ENCODE measurements at regions not wholly inside any gene's neighbourhood (a gene's known extent, or its start where the extent isn't known, plus 50 kb on each side); places are given as distances from the start of the nearest gene placed in this dataset.

DNA sequence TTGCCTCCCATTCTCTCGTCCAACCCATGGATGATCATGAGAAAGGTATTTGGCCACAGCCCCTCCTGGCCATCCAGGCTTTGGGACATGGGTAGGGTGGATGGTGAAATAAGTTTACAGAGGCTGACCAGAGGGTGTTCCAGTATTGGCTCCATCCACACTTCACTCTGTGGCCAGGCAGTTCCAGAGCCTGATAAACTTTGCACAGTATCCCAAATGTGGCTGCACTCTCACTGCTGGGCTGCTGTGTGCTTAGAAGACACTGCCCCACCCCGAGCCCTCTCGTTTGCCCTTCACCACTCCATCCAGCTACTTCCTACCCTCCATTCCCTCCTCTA lies 72.0 kb upstream of the ZMIZ1 start:
- H3K27ac ChIP-seq (ENCODE audit: low read depth, low read length): no peak overlapping the region
- no peaks in the 10 kb centered on the region for H3K36me3 ChIP-seq (ENCODE audit: insufficient read depth, low read length)
- no peaks in the 10 kb centered on the region for H3K9me3 ChIP-seq (ENCODE audit: insufficient read depth, low read depth, low read length)
- 87% methylated on average over 3 of the region's 3 CpGs for WGBS
- H3K9ac ChIP-seq (ENCODE audit: low read depth, low read length): no peak overlapping the region
- H3K27me3 ChIP-seq (ENCODE audit: insufficient read depth, low read length): no peaks in the 10 kb centered on the region
- peaks cover 8% of the 10 kb centered on the region; the same call in 1 of the 2 replicates for H3K4me1 ChIP-seq (ENCODE audit: insufficient read depth, low read length)
- no peak overlapping the region for H3K4me3 ChIP-seq (ENCODE audit: low read length)

DNA sequence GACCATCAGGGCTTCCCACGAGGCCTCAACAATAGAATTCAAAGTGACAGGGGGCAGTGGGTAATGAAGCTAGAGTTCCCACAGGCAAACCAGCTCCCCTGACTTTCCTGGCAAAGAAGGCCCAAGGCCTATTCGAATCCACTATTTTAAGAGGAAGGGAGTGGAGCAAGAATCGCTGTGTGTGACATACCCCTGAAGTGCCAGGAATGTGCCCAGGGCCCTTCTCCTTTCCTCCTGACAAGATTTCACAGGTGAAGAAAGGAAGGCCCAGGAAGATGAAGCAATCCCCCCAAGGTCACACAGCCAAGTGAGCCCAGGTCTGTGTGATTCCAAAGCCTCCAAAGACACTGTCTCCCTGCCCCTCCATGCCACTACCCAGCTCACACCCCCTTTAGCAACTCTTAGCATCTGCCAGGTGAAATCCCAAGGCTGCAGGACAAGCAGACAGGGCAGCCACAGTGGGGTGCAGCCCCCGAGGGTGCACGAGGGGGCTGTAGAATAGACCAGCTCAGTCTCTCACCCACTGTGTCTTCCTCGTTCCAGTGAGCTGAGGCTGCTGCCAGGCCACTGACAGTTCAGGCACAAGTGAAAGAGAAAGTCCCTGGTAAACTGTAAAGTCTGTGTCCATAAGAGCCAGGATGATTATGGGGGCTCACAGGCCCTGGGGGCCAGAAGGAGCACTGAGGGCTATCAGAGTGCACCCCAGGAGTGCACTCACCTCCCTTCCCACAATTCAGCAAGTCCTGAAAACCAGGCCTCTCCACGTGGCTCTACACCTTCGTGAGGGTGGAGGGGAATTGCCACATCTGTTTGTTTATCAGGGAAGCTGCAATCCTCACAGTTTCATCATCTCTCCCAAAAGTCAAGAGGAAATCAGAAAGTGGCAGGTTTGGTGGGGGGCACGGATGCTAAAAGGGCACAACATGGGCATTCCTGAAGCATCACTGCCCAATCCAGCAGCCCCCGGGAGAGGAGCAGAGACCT lies 70.8 kb upstream of the ZMIZ1 start:
- Histone ChIP-seq H3K36me3 (ENCODE audit: insufficient read depth, low read length) (no peaks in the 10 kb centered on the region), H3K4me1 (ENCODE audit: insufficient read depth, low read length) (no peaks in the 10 kb centered on the region), H3K4me3 (ENCODE audit: low read length) (no peak overlapping the region), H3K9me3 (ENCODE audit: insufficient read depth, low read depth, low read length) (no peaks in the 10 kb centered on the region), H3K27me3 (ENCODE audit: insufficient read depth, low read length) (no peaks in the 10 kb centered on the region), H3K9ac (ENCODE audit: low read depth, low read length) (no peak overlapping the region; the same call in 1 of the 2 replicates), H3K27ac (ENCODE audit: low read depth, low read length) (no peak overlapping the region)
- WGBS: 85% methylated on average over 10 of the region's 10 CpGs

DNA sequence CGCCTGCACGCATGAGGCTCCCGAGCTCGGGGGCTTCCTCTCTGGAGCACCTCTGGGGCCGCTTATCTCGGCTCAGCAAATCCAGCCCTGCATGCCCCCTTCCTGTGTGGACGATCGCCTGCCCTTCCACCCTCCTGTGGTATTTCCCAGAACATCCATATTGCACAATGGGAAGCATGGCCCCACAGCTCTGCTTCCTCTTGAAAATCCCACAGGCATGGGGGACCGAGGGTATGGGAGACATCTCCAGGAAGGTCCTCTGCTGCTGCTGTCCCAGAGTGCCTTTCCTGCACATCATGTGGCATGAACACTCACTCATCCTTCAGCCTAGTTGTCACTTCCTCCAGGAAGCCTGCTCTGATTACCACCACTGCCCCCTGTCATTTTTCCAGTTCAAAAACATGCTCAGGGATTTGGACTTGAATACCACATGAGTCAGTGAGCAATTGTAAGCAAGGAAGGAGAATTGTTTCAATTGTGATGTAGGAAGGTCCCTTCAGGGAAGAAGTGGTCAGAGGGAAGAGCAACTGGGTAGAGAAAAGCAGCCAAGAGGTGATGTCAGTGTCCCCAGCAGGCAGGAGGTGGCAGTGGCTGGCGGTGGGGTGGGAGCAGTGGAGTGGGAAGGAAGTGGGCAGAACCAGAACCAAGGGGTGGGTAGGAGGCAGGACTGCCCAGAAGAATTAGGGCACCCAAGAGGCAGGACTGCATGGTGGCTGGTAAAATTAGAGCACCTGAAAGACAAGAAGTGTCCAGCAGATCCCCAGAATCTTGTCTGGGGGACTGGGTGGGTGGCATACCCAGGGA lies 67.5 kb upstream of the ZMIZ1 start:
- 88% methylated on average over 10 of the region's 10 CpGs for WGBS
- no peak overlapping the region for H3K27ac ChIP-seq (ENCODE audit: low read depth, low read length)
- H3K36me3 ChIP-seq (ENCODE audit: insufficient read depth, low read length): no peaks in the 10 kb centered on the region
- no peak overlapping the region for H3K9ac ChIP-seq (ENCODE audit: low read depth, low read length)
- H3K9me3 ChIP-seq (ENCODE audit: insufficient read depth, low read depth, low read length): no peaks in the 10 kb centered on the region
- H3K27me3 ChIP-seq (ENCODE audit: insufficient read depth, low read length): no peaks in the 10 kb centered on the region
- no peaks in the 10 kb centered on the region for H3K4me1 ChIP-seq (ENCODE audit: insufficient read depth, low read length)
- H3K4me3 ChIP-seq (ENCODE audit: low read length): no peak overlapping the region

DNA sequence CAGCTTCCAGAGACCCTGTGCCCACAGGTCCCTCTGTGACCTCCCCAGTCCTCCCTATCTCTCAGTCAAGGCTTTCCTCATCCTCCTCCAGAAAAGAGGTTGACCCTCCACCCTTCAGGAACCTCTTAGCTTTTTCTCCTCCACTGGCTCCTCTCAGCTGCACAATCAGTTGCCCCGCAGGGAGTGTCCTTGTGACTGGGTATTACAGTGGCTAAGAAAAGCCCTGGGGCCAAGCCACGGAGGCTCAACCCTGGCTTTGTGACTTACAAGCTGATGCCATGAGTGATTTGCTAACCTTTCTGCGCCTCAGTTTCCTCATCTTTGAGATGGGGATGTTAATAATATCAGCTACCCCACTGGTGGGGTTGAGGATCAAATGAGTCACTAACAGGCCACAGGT lies 66.4 kb upstream of the ZMIZ1 start:
- 72% methylated on average over 3 of the region's 3 CpGs for WGBS
- Histone ChIP-seq H3K27me3 (ENCODE audit: insufficient read depth, low read length) (no peaks in the 10 kb centered on the region), H3K4me3 (ENCODE audit: low read length) (no peak overlapping the region), H3K9ac (ENCODE audit: low read depth, low read length) (no peak overlapping the region), H3K4me1 (ENCODE audit: insufficient read depth, low read length) (no peaks in the 10 kb centered on the region), H3K9me3 (ENCODE audit: insufficient read depth, low read depth, low read length) (no peaks in the 10 kb centered on the region), H3K36me3 (ENCODE audit: insufficient read depth, low read length) (no peaks in the 10 kb centered on the region), H3K27ac (ENCODE audit: low read depth, low read length) (no peak overlapping the region)

DNA sequence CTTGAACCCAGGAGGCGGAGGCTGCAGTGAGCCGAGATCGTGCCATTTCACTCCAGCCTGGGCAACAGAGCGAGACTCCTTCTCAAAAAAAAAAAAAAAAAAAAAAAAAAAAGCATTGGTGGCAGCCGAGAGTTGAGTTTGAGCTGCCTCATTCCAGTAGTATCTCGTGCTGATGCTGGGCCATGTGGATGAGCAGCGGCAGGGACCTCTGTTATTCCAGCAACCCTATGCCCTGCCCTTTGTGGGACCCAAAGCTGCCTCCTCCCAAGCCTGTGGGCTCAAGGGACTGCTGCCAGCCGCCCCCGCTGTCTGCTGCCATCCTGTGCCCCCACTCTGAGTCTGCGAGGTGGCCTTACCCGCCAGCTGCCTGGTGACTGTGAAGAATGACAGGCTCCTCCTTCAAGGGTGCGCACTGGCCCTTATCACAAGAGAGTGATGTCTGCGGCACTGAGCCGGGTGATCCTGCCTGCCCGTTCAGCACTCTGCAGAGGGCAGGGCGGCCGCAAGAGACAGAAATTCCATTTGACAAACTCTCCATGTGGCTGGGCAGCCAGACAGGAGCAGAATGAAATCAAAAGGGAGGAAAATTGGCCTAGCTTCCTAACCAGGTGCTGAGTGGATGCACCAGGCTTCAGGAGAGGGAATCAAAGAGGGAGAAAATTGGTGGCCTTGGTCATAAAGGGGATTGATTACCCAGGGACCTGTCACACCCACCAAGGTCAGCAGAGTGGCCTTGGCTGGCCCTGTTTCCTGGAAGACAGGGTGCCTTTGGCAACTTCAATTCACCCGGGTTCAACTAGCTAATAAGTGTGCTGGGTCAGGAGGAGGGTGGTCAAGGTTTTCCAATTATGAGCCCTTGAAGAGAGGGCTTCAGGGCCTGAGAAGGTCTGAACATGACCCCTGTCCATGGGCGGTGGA lies 65.3 kb upstream of the ZMIZ1 start:
- no peaks in the 10 kb centered on the region for H3K9me3 ChIP-seq (ENCODE audit: insufficient read depth, low read depth, low read length)
- no peak overlapping the region for H3K27ac ChIP-seq (ENCODE audit: low read depth, low read length)
- no peaks in the 10 kb centered on the region for H3K27me3 ChIP-seq (ENCODE audit: insufficient read depth, low read length)
- no peaks in the 10 kb centered on the region for H3K36me3 ChIP-seq (ENCODE audit: insufficient read depth, low read length)
- H3K4me1 ChIP-seq (ENCODE audit: insufficient read depth, low read length): no peaks in the 10 kb centered on the region
- H3K9ac ChIP-seq (ENCODE audit: low read depth, low read length): no peak overlapping the region
- H3K4me3 ChIP-seq (ENCODE audit: low read length): no peak overlapping the region
- WGBS: 91% methylated on average over 19 of the region's 19 CpGs

DNA sequence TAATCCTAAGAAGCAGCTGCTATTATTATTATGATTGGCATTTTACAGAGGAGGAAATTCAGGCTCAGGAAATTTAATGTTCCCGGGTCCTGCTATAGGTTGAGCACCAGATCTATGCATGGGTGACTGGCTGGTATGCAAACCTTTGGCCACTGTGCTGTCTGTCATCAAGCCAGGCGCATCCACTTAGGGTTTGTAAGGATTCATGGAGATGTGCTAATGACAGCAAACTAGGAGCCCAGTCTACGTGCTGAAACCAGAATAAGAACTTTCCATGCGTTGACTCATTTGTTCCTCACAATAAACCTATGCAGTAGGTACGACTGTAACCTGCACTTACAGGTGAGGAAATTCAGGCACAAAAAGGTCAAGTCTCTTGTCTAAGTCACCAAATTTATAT lies 64.5 kb upstream of the ZMIZ1 start:
- Histone ChIP-seq H3K27me3 (ENCODE audit: insufficient read depth, low read length) (no peaks in the 10 kb centered on the region), H3K36me3 (ENCODE audit: insufficient read depth, low read length) (no peaks in the 10 kb centered on the region), H3K9ac (ENCODE audit: low read depth, low read length) (no peak overlapping the region), H3K4me1 (ENCODE audit: insufficient read depth, low read length) (no peaks in the 10 kb centered on the region), H3K27ac (ENCODE audit: low read depth, low read length) (no peak overlapping the region), H3K9me3 (ENCODE audit: insufficient read depth, low read depth, low read length) (no peaks in the 10 kb centered on the region), H3K4me3 (ENCODE audit: low read length) (no peak overlapping the region)
- 91% methylated on average over 5 of the region's 5 CpGs for WGBS

DNA sequence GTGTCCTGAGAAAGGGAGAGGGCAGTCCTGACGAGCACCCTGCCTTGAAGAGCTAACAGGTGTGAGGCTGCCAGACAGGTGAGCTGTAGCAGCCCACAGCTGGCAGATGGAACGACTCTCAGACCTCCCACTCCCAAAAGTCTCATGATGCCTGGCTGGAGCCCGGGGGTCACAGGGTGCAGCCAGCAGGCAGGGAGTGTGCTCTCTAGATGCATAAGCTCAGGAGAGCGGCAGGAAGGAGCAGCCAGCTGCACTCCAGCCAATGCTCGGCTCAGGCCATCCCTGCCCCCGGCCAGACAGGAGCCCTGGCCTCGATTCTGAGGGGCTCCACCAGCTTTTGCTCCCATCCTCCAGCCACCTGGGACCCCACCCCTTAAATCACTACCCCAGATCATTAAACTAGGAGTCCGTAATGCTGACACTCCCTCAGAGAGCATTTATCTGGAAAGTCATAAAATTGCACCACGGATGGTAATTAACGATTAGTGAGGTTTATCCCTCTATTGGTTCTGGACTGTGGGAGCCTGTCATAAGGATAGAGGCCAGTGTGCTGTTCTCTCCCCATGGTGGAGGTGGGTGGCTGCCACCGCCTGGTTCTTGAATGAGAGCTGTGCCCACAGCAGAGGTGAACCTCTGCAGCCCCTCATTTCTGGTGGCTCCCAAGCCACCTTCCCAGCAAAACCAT lies 63.5 kb upstream of the ZMIZ1 start:
- Histone ChIP-seq H3K9ac (ENCODE audit: low read depth, low read length) (no peak overlapping the region), H3K27ac (ENCODE audit: low read depth, low read length) (no peak overlapping the region), H3K4me1 (ENCODE audit: insufficient read depth, low read length) (no peaks in the 10 kb centered on the region), H3K36me3 (ENCODE audit: insufficient read depth, low read length) (no peaks in the 10 kb centered on the region), H3K4me3 (ENCODE audit: low read length) (no peak overlapping the region), H3K9me3 (ENCODE audit: insufficient read depth, low read depth, low read length) (no peaks in the 10 kb centered on the region), H3K27me3 (ENCODE audit: insufficient read depth, low read length) (no peaks in the 10 kb centered on the region)
- 85% methylated on average over 11 of the region's 11 CpGs for WGBS

DNA sequence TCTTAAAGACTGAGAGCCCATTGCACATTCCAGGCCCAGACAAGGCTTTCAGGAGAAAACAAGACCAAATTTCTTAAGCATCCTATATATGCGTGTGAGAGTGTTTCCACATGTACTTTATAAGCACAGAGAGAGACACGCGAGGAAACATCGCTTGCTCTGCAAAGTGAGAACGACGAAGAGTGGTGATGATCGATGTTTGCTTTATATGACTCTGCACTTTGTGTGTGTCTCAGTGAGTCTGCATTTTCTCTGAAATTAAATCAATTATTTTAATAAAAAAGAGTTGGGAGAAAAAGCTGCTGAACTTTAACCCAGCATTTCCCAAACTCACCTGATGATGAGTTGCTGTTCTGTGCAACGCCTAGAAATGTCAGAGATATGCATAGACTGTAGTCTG lies 61.7 kb upstream of the ZMIZ1 start:
- no peaks in the 10 kb centered on the region for H3K36me3 ChIP-seq (ENCODE audit: insufficient read depth, low read length)

DNA sequence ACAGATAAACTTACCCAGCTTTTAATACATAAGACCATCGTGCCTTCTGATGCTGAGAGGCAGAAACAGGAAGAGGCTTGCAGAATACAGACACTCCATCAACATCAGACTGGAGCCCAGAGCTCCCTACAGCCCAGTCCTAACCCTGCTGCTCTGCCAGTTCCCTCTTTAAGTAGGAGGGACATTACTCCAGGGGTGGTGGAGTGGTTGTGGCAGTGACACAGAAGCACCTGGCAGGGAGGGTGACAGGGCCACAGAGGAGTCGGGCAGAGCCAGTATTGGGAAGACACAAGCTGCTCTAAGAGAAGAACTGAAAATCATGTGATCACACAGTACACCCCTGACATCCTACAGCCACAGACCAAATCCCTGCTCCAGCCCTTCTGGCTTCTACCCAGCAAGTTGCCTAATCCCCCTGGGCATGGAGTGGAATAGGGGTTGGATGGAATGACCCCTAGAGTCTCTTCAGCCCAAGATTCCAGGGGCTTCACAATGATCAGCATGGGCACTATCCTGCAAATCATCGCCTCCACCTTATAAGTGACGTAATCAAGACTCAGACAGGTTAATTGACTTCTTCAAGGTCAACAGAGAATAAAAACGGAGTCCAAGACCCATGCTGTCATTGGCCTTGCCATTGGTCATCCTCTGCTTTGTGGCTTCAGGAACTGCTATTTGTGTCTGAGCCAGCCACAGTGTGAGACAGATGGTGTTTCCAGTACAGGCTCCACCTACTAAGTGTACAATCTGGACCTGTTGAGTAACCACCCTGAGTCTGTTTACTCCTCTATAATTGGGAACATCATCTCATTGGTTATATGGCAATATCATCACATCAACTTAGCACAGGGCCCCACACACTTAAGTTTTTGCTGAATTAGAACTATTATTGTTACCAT lies 61.1 kb upstream of the ZMIZ1 start:
- Histone ChIP-seq H3K4me1 (ENCODE audit: insufficient read depth, low read length) (no peaks in the 10 kb centered on the region), H3K9me3 (ENCODE audit: insufficient read depth, low read depth, low read length) (no peaks in the 10 kb centered on the region), H3K27me3 (ENCODE audit: insufficient read depth, low read length) (0 out of 2 replicates have a peak, but pooled peaks cover 2% of the 10 kb centered on the region), H3K4me3 (ENCODE audit: low read length) (no peak overlapping the region), H3K9ac (ENCODE audit: low read depth, low read length) (no peak overlapping the region), H3K27ac (ENCODE audit: low read depth, low read length) (no peak overlapping the region), H3K36me3 (ENCODE audit: insufficient read depth, low read length) (no peaks in the 10 kb centered on the region)
- WGBS: 92% methylated on average over 5 of the region's 5 CpGs

More for the DNA sequence above, 61.7 kb upstream of the ZMIZ1 start:
- H3K27ac ChIP-seq (ENCODE audit: low read depth, low read length): no peak overlapping the region
- H3K4me3 ChIP-seq (ENCODE audit: low read length): no peak overlapping the region
- no peaks in the 10 kb centered on the region for H3K9me3 ChIP-seq (ENCODE audit: insufficient read depth, low read depth, low read length)
- H3K9ac ChIP-seq (ENCODE audit: low read depth, low read length): no peak overlapping the region
- H3K27me3 ChIP-seq (ENCODE audit: insufficient read depth, low read length): no peaks in the 10 kb centered on the region
- WGBS: 97% methylated on average over 8 of the region's 8 CpGs
- no peaks in the 10 kb centered on the region for H3K4me1 ChIP-seq (ENCODE audit: insufficient read depth, low read length)

DNA sequence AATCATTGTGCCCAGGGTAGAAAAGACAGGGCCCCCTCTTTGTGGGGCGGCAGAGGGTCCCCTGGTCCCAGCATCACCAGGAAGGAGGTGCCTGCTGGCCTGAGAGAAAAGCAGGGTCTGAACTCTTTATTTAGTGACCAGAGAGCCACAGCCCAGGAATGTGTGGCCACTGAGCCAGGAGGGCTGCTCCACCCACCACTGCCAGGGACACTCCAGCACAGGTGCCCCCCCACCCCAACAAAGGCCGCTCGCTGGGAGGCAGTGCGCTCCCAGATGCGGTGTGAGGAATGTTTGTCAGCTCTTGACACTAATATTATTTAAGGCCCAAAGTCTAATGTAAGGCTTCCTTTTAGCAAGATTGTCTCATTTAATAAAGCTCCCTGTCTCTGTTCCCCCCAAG lies 59.6 kb upstream of the ZMIZ1 start:
- 0 out of 2 replicates have a peak, but pooled peaks cover 3% of the 10 kb centered on the region for H3K27me3 ChIP-seq (ENCODE audit: insufficient read depth, low read length)
- H3K36me3 ChIP-seq (ENCODE audit: insufficient read depth, low read length): no peaks in the 10 kb centered on the region
- H3K9me3 ChIP-seq (ENCODE audit: insufficient read depth, low read depth, low read length): no peaks in the 10 kb centered on the region
- no peaks in the 10 kb centered on the region for H3K4me1 ChIP-seq (ENCODE audit: insufficient read depth, low read length)
- H3K9ac ChIP-seq (ENCODE audit: low read depth, low read length): no peak overlapping the region
- H3K4me3 ChIP-seq (ENCODE audit: low read length): no peak overlapping the region
- no peak overlapping the region for H3K27ac ChIP-seq (ENCODE audit: low read depth, low read length)
- WGBS: 76% methylated on average over 5 of the region's 5 CpGs

Data from HUES64 (cell line).